H1 (cell line): ENCODE measurements at regions not wholly inside any gene's neighbourhood (a gene's known extent, or its start where the extent isn't known, plus 50 kb on each side); places are given as distances from the start of the nearest gene placed in this dataset.

Source experiments
- BACH1 ChIP-seq: IDR thresholded peaks from 2 replicates; pipeline ENCODE4 v1.6.1; 2012; ENCODE audit warnings: low read length, improper control_type of control experiment
- CREB1 ChIP-seq: IDR thresholded peaks from 2 replicates; pipeline ENCODE4 v1.6.1; 2012; ENCODE audit warnings: inconsistent platforms
- EZH2 ChIP-seq: fragments of 200-600 bp; sonication (generic); IDR thresholded peaks from 2 replicates; pipeline ENCODE4 v1.7.1; 2012; ENCODE audit warnings: low read depth, mild to moderate bottlenecking, moderate library complexity, low read length, inconsistent platforms; ENCODE audit not compliant: severe bottlenecking
- RXRA ChIP-seq: IDR thresholded peaks from 2 replicates; pipeline ENCODE4 v1.6.1; 2011; ENCODE audit warnings: low read depth, mild to moderate bottlenecking, low read length, moderate library complexity; ENCODE audit not compliant: insufficient read depth

DNA sequence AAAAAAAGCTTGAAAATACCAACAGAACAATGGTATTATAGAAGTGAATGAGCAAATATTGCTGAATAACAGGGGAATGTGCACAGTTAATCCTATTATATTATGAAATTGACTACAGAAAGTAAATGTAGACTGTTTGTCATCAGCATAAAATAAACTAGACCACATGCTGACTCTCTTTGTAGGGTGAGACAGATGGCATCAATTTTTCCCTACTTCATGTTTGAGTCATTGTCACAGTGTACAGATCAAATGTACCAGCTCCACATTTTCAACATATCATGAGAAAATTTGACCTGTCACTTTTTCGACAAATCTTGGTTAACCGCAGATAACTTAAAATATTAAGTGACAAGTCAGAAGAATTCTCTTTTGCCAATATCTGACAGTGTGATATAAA lies 421.0 kb downstream of the RPL10L start (continued):
- no peak for TF ChIP-seq RXRA
- TF ChIP-seq EZH2, result no peak
- TF ChIP-seq CREB1, result no peak
- TF ChIP-seq BACH1, result no peak
- TF ChIP-seq, all 59 proteins: peak for 0
